GM19351 (cell line): ENCODE measurements at regions not wholly inside any gene's neighbourhood (a gene's known extent, or its start where the extent isn't known, plus 50 kb on each side); places are given as distances from the start of the nearest gene placed in this dataset.
"Not testable (repeated sequence)": the region's sequence is repeated elsewhere in the genome, so short reads cannot be mapped to it uniquely, and the experiment has no call there.

Source experiments
- ATAC-seq: cut with Tn5 transposase; IDR thresholded peaks from one replicate; pipeline ENCODE4 v1.9.1; 2021; ENCODE audit warnings: mild to moderate bottlenecking, moderate library complexity; ENCODE audit not compliant: unreplicated experiment

- ATAC-seq: no peak
These were observed 118.3 kb upstream of the ATP2B2 start for GRCh38 chr3:10623578-10624275.

- no peak for ATAC-seq
These were observed 119.9 kb upstream of the ATP2B2 start for GRCh38 chr3:10625323-10625722.

GRCh38 chr3:10627884-10628572 is 122.6 kb upstream of the ATP2B2 start:
- no peak for ATAC-seq

- no peak for ATAC-seq
These were observed 123.7 kb upstream of the ATP2B2 start for GRCh38 chr3:10628891-10629670.

GRCh38 chr3:10629671-10630040 is 124.3 kb upstream of the ATP2B2 start:
- ATAC-seq: no peak

GRCh38 chr3:10631224-10631623 is 125.8 kb upstream of the ATP2B2 start:
- no peak for ATAC-seq

- no peak for ATAC-seq
These were observed 126.7 kb upstream of the ATP2B2 start for GRCh38 chr3:10632125-10632524.

- ATAC-seq: no peak
These were observed 127.4 kb upstream of the ATP2B2 start for GRCh38 chr3:10632741-10633140.

- ATAC-seq: no peak
These were observed 130.2 kb upstream of the ATP2B2 start for GRCh38 chr3:10635446-10636076.

GRCh38 chr3:10637342-10637741 is 132.0 kb upstream of the ATP2B2 start:
- no peak for ATAC-seq

GRCh38 chr3:10638466-10638865 is 133.1 kb upstream of the ATP2B2 start:
- no peak for ATAC-seq

GRCh38 chr3:10641760-10642159 is 136.4 kb upstream of the ATP2B2 start:
- ATAC-seq: no peak

- no peak for ATAC-seq
These were observed 138.8 kb upstream of the ATP2B2 start for GRCh38 chr3:10644189-10644588.

GRCh38 chr3:10645800-10646199 is 140.4 kb upstream of the ATP2B2 start:
- ATAC-seq: no peak

GRCh38 chr3:10646531-10647335 is 141.3 kb upstream of the ATP2B2 start:
- ATAC-seq: no peak

GRCh38 chr3:10647376-10647775 is 142.0 kb upstream of the ATP2B2 start:
- ATAC-seq: no peak

GRCh38 chr3:10648181-10648580 is 142.8 kb upstream of the ATP2B2 start:
- ATAC-seq: no peak

- not testable (repeated sequence) for ATAC-seq
These were observed 144.1 kb upstream of the ATP2B2 start for GRCh38 chr3:10649463-10649862.

GRCh38 chr3:10651506-10651905 is 146.1 kb upstream of the ATP2B2 start:
- no peak for ATAC-seq

- ATAC-seq: no peak
These were observed 147.9 kb upstream of the ATP2B2 start for GRCh38 chr3:10653241-10653640.
